ENCODE measurements at regions not wholly inside any gene's neighbourhood (a gene's known extent, or its start where the extent isn't known, plus 50 kb on each side); places are given as distances from the start of the nearest gene placed in this dataset.
"Not testable (repeated sequence)": the region's sequence is repeated elsewhere in the genome, so short reads cannot be mapped to it uniquely, and the experiment has no call there.

GRCh38 chr6:67887747-67888545 is 747.1 kb upstream of the ADGRB3 start:
- DNase-seq: no peak

GRCh38 chr6:67887419-67887746 is 747.7 kb upstream of the ADGRB3 start:
- DNase-seq: no peak

DNA sequence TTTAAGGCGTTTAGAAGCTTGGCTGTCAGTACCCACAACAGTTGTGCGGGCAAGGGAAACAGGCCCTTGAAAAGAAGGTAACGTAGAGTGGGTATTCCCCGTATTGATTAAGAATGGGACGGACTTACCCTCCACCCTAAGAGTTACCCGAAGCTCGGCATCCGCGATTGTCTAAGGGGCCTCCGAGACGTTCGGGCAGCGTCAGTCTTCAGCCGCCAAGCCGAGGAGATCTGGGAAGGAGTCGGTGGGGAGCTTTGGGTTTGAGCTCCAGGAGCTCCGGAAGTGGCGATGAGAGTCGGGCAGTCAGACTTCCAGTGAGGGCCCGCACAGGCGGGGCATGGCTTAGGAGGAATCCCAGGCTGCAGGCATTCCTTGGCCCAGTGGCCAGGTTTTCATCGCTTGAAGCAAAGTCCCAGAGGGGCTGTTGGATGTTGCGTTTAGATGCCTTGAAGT is 748.2 kb upstream of the ADGRB3 start:
- no peak for DNase-seq

GRCh38 chr6:67886036-67886707 is 748.9 kb upstream of the ADGRB3 start:
- DNase-seq: no peak

DNA sequence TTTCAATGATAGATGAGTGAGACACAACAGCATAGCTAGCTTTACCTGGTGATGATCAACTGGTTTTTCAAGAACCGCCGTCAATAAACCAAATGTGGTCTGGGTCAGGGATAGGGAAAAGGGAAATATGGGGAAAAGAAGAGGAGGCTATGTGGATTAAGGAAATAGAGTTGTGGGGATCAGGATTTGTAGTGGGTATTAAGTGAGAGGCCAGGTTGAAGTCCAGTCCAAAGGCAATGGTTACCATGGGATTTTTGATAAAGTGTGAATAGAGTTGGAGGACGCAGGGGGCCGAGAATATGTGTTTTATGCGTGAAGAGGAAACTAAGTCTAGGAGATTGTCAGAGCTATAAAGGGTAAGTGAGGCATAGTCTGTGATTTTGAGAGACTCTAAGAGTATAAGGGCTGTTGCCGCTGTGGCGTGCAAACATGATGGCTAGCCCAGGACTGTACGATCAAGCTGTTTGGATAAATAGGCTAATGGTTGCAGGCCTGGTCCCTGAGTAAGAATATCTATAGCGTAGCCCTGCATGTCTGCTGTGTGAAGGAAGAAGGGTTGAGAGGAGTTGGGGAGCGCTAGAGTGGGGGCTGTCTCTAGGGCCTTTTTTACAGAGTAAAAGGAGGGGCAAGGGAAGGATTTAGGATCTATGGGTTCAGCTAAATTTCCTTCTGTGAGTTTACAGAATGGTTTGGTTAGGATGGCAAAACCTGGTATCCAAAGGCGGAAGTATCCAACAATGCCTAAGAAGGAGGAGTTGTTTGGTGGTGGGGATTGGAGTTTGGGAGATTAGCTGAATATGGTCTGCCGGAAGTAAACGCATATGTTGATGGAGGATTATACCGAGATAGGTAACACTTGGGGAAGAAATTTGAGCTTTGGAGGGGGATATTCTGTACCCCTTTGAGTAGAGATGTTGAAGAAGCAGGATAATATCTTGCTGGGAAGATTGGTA is 749.7 kb upstream of the ADGRB3 start:
- no peak for DNase-seq

GRCh38 chr6:67884442-67884841 is 750.6 kb upstream of the ADGRB3 start:
- DNase-seq: no peak

DNA sequence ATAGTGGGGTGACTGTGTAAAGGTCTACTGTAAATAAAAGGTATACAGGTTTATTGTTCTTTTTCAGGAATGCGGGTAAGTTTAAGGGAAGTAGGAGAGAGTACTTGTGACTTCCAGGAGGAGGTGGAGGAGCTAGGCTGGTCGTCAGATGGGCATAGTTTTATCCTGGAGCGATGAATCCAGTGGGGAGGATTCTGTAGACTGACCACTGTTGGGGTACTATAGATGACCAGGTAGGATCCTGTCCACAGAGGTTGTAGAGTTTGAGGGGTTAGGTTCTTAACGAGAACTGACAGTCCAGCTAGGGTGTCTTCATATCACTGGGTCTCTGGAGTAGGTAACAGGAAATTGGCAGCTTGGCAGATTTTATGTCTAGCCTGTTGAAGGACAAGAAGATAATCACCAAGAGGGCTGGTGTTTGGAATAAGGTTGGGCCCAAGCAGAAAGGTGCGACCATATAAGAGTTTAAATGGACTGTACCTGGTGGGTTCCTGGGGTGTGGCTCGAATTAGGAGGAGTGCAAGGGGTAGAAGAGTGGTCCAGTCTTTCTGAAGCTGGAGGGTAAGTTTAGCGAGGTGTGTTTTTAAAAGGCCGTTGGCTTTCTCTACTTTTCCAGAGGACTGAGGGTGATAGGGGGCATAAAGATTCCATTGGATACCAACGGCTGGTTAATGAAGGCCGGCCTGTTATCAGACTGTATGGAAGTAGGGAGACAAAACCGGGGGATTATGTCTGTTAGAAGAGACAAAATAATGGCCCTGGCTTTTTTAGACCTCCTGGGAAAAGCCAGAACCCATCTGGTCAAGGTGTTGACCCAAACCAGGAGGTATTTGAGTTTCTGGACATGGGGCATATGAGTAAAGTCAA is 751.3 kb upstream of the ADGRB3 start:
- DNase-seq: no peak

GRCh38 chr6:67882436-67883311 is 752.4 kb upstream of the ADGRB3 start:
- DNase-seq: no peak

DNA sequence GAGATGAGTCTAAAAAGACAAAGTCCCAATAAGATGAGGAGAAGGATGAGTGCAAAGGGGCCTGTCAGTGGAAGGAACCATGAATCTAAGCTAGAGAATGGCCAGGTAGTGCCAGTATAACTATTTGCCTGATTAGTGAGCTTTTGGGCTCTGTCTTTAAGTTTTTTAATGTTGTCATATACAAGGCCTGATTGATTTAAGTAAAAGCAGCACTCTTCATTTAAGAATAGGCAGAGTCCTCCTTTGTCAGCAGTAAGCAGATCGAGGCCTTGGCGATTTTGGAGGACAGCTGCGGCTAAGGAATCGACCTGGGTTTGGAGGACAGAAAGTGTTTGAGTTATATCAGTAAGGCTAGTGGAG is 753.4 kb upstream of the ADGRB3 start:
- DNase-seq: no peak

GRCh38 chr6:67880939-67881705 is 754.0 kb upstream of the ADGRB3 start:
- DNase-seq: no peak

DNA sequence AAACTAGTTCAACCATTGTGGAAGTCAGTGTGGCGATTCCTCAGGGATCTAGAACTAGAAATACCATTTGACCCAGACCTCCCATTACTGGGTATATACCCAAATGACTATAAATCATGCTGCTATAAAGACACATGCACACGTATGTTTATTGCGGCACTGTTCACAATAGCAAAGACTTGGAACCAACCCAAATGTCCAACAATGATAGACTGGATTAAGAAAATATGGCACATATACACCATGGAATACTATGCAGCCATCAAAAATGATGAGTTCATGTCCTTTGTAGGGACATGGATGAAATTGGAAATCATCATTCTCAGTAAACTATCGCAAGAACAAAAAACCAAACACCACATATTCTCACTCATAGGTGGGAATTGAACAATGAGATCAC is 754.7 kb upstream of the ADGRB3 start:
- not testable (repeated sequence) for DNase-seq

GRCh38 chr6:67879928-67880327 is 755.2 kb upstream of the ADGRB3 start:
- DNase-seq: not testable (repeated sequence)

- not testable (repeated sequence) for DNase-seq
Observed at GRCh38 chr6:67879105-67879904, 755.8 kb upstream of the ADGRB3 start.

DNA sequence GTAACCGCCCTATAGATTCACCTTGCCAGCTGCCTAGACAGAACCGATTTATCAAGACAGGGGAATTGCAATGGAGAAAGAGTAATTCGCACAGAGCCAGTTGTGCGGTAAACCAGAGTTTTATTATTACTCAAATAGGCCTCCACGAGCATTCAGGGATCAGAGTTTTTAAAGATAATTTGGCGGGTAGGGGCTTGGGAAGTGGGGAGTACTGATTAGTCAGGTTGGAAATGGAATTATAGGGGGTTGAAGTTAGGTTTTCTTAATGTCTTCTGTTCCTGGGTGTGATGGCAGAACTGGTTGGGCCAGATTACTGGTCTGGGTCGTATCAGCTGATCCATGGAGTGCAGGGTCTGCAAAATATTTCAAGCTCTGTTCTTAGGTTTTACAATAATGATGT is 756.9 kb upstream of the ADGRB3 start:
- DNase-seq: not testable (repeated sequence)

- no peak for DNase-seq
Observed at GRCh38 chr6:67877288-67877687, 757.8 kb upstream of the ADGRB3 start.

GRCh38 chr6:67875877-67876383 is 759.2 kb upstream of the ADGRB3 start:
- DNase-seq: no peak

DNA sequence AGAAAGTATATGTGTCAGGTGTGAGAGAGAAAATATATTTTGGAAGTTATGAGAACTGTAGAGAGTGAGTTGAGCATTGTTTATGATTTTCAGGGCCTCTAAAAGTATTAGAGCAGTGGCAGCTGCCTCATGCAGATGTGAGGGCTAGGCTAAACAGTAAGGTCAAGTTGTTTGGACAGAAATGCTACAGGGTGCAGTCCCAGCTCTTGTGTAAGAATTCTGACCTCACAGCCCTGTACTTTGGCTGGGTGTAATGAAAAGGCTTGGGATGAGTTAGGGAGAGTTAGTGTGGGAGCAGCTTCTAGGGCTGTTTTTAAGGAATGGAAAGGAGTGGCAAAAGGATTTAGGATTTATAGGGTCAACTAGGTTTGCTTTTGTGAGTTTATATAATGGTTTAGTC is 764.8 kb upstream of the ADGRB3 start:
- no peak for DNase-seq

DNA sequence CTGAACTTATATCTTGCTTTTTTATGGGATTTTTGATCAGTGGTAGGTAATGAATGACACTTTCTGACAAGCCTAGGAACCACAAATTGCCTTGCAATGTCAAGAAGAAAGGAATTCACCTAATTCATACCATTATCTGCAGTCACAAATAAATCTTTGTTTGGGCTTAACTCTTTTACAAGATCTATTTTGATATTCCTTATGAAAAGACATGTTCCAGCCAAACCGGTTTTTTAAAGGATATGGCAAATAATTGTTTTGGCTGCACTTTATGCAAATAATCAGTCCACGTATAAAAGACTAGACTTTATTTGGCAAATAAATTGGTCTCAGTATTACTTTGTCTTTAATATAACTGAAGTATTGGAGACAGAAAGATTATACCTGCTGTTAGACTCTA is 771.7 kb upstream of the ADGRB3 start:
- no peak for DNase-seq

DNA sequence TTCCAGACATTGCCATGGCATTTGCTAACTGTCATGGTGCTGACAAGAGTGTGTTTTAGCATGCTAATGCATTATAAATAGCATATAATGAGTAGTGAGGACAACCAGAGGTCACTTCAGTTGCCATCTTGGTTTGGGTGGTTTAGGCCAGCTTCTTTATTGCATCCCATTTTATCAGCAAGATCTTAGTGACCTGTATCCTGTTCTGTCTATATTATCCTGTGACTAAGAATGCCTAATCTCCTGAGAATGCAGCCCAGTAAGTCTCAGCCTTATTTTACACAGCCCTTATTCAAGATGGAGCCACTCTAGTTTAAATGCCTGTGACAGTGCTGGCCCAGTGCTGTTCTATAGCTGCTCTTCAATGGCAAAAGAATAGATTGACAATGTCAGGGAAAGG is 781.0 kb upstream of the ADGRB3 start:
- DNase-seq: no peak

DNA sequence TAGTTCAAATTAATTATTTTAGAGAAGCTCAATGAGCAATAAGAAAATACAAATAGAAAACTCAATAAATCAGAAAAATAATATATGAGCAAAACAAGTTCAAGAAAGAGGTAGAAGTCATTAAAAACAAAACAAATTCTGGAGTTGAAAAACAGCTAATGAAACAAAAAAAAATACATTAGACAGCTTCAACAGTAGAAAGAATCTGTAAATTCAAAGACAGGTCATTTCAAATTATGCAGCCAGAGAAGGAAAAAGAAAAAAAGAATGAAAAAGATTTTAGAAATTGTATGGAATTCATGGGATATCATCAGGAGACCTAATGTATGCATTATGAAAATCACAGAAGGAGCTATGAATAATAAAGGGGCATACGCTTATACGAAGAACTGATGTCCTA is 795.3 kb upstream of the ADGRB3 start:
- no peak for DNase-seq

Data from CD4-positive, alpha-beta T cell treated with Interleukin-12 subunit alpha and Interleukin-12 subunit beta, for 1 hour (primary cell).